ENCODE measurements at regions not wholly inside any gene's neighbourhood (a gene's known extent, or its start where the extent isn't known, plus 50 kb on each side); places are given as distances from the start of the nearest gene placed in this dataset.

DNA sequence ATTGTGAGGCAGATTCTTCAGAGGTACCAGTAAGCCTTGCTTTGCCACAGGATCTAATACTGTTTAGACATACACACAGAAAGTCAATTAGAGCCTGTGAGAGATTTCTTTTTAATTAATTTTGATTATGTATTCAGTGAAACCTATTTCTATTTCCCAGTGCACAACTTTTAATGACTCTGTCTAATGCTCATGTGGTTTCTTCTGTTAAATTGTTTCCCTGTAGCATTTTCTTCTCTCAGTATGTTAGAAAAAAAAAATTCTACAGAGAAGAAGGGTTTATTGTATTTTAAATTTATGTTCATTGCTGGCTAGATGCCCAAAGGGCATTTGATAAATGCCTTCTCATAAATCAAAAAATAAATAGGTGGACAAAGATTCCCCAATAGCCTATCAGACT is 293.7 kb downstream of the C6orf118 start:
- H3K27ac ChIP-seq (ENCODE audit: extremely low read depth, low read depth, low read length): no peak overlapping the region
- ChIA-PET CTCF (ENCODE audit: low intra/inter-chr PET ratio) (no interaction called here), POLR2A (no interaction called here)
- no peaks in the 10 kb centered on the region for H3K36me3 ChIP-seq (ENCODE audit: control insufficient read depth, insufficient read depth, low read length)
- intact Hi-C loops (cut with micrococcal nuclease) (no loop called here), in situ Hi-C loops (cut with MboI) (no loop called here)
- peaks cover 2% of the 10 kb centered on the region; the same call in 1 of the 2 replicates for H3K9me3 ChIP-seq (replicated peaks; ENCODE audit: control insufficient read depth, insufficient read depth, low read depth, low read length)
- no peaks in the 10 kb centered on the region for H3K27me3 ChIP-seq (ENCODE audit: control insufficient read depth in 2 of 2, insufficient read depth in 2 of 2, low read length in 2 of 2)
- no peak overlapping the region for H2AFZ ChIP-seq (ENCODE audit: low read depth, low read length)
- H3K9me1 ChIP-seq (ENCODE audit: control insufficient read depth, insufficient read depth, low read length): no peaks in the 10 kb centered on the region
- no peak overlapping the region for H3K4me3 ChIP-seq
- H3K9ac ChIP-seq (ENCODE audit: insufficient read depth in 1 of 2, low read depth in 2 of 2, low read length in 2 of 2): no peak overlapping the region
- no peak for DNase-seq (ENCODE audit: extremely low read depth in 1 of 4, low spot score in 3 of 4)
- no TSS peak for BruUV-seq (replicated peaks)
- no peaks in the 10 kb centered on the region for H4K20me1 ChIP-seq (replicated peaks; ENCODE audit: control insufficient read depth, insufficient read depth, low read length)
- FAIRE-seq: no peak
- H3K79me2 ChIP-seq (ENCODE audit: control insufficient read depth, insufficient read depth, low read length): no peaks in the 10 kb centered on the region
- H3K4me2 ChIP-seq (ENCODE audit: insufficient read depth, low read length): no peak overlapping the region
- H3K4me1 ChIP-seq (replicated peaks in 1 of 2; ENCODE audit: control insufficient read depth in 2 of 2, insufficient read depth in 2 of 2, low read length in 2 of 2): no peaks in the 10 kb centered on the region
- no peak for ATAC-seq
- TF ChIP-seq ZFP36 (IDR thresholded peaks at IDR 0.05; ENCODE audit: low read depth, low read length, partially characterized antibody) (no peak), ZNF146 (CRISPR knock-in tag; IDR thresholded peaks at IDR 0.05; ENCODE audit: unreplicated experiment) (no peak), GTF2E2 (tag; IDR thresholded peaks at IDR 0.05) (no peak), PTTG1 (tag; IDR thresholded peaks at IDR 0.05; ENCODE audit: low read depth) (no peak), SP2 (IDR thresholded peaks at IDR 0.05; ENCODE audit: extremely low read depth, low read depth, low read length, poor library complexity, severe bottlenecking) (no peak), HNRNPK (IDR thresholded peaks at IDR 0.05; ENCODE audit: low read depth, low read length, poor library complexity, severe bottlenecking) (no peak), BDP1 (IDR thresholded peaks at IDR 0.05; ENCODE audit: insufficient read depth, insufficient read length) (no peak)
- TF ChIP-seq, protein P1, sequence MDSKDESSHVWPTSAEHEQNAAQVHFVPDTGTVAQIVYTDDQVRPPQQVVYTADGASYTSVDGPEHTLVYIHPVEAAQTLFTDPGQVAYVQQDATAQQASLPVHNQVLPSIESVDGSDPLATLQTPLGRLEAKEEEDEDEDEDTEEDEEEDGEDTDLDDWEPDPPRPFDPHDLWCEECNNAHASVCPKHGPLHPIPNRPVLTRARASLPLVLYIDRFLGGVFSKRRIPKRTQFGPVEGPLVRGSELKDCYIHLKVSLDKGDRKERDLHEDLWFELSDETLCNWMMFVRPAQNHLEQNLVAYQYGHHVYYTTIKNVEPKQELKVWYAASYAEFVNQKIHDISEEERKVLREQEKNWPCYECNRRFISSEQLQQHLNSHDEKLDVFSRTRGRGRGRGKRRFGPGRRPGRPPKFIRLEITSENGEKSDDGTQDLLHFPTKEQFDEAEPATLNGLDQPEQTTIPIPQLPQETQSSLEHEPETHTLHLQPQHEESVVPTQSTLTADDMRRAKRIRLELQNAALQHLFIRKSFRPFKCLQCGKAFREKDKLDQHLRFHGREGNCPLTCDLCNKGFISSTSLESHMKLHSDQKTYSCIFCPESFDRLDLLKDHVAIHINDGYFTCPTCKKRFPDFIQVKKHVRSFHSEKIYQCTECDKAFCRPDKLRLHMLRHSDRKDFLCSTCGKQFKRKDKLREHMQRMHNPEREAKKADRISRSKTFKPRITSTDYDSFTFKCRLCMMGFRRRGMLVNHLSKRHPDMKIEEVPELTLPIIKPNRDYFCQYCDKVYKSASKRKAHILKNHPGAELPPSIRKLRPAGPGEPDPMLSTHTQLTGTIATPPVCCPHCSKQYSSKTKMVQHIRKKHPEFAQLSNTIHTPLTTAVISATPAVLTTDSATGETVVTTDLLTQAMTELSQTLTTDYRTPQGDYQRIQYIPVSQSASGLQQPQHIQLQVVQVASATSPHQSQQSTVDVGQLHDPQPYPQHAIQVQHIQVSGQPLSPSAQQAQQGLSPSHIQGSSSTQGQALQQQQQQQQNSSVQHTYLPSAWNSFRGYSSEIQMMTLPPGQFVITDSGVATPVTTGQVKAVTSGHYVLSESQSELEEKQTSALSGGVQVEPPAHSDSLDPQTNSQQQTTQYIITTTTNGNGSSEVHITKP (IDR thresholded peaks at IDR 0.05; ENCODE audit: partially characterized antibody): no peak
- TF ChIP-seq, protein P2, sequence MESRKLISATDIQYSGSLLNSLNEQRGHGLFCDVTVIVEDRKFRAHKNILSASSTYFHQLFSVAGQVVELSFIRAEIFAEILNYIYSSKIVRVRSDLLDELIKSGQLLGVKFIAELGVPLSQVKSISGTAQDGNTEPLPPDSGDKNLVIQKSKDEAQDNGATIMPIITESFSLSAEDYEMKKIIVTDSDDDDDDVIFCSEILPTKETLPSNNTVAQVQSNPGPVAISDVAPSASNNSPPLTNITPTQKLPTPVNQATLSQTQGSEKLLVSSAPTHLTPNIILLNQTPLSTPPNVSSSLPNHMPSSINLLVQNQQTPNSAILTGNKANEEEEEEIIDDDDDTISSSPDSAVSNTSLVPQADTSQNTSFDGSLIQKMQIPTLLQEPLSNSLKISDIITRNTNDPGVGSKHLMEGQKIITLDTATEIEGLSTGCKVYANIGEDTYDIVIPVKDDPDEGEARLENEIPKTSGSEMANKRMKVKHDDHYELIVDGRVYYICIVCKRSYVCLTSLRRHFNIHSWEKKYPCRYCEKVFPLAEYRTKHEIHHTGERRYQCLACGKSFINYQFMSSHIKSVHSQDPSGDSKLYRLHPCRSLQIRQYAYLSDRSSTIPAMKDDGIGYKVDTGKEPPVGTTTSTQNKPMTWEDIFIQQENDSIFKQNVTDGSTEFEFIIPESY (CRISPR knock-in tag; IDR thresholded peaks at IDR 0.05): no peak
- TF ChIP-seq, protein P3, sequence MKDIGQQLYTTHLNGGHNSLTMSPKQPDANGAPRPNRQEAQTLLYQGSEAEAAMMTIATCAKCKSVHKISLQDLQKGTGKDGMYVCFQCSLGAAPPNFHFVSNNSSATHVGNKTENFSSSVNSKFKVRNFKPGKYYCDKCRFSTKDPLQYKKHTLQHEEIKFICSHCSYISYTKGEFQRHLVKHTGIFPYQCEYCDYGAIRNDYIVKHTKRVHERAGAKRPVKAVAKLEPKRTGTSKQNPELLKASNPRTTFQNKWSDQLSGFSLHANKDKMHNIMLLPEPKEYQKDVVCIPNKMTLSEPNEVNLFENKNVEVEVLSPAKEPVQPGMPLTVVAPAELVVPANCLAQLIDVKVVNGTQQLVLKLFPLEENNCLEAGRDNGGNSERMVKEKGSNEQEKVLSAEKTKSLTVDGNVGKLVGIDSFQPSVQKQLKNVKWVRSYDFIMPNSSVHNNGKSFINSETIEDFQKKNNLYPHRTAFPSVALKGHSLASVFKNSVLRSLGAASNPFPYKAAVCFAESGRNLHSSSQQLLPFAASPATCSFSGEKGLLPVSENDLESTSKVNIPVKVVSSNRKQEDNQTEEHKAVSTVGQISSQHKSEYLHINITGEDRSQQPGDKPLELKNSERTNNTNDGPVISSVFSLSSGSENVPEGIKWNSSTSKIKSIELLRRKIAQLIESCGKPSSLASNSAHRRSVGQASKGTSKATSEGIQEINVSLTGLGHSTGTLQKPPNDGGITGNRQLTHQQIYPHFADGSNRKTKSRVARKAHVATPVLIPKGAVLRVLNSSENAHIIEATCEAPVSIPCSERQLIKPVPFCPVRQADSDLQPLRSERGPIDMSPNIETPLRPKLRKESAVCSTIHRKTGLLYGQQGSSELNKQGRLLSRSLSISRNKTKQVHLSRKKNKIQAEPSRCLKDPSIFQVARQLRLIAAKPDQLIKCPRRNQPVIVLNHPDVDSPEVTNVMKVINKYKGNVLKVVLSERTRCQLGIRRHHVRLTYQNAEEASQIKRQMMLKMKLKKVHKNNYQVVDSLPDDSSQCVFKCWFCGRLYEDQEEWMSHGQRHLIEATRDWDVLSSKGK (CRISPR knock-in tag; IDR thresholded peaks at IDR 0.05): no peak
- TF ChIP-seq, protein P4, sequence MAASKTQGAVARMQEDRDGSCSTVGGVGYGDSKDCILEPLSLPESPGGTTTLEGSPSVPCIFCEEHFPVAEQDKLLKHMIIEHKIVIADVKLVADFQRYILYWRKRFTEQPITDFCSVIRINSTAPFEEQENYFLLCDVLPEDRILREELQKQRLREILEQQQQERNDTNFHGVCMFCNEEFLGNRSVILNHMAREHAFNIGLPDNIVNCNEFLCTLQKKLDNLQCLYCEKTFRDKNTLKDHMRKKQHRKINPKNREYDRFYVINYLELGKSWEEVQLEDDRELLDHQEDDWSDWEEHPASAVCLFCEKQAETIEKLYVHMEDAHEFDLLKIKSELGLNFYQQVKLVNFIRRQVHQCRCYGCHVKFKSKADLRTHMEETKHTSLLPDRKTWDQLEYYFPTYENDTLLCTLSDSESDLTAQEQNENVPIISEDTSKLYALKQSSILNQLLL (CRISPR knock-in tag; IDR thresholded peaks at IDR 0.05; ENCODE audit: borderline replicate concordance): no peak

Measured in K562 (cell line).